ENCODE measurements at regions not wholly inside any gene's neighbourhood (a gene's known extent, or its start where the extent isn't known, plus 50 kb on each side); places are given as distances from the start of the nearest gene placed in this dataset.

- TF ChIP-seq TAF1 (IDR thresholded peaks at IDR 0.05; ENCODE audit: borderline replicate concordance, low read depth, low read length), result no peak
- TF ChIP-seq POLR2AphosphoS5 (IDR thresholded peaks at IDR 0.05; ENCODE audit: low read depth, low read length), result no peak
- no peak for TF ChIP-seq POLR2A (IDR thresholded peaks at IDR 0.05; ENCODE audit: low read depth, low read length)
- DNase-seq (ENCODE audit: insufficient read length) (no peak), FAIRE-seq (no peak)
Observed at GRCh38 chr10:44233561-44234482, 151.1 kb downstream of the CXCL12 start.

- FAIRE-seq, result no peak
Observed at GRCh38 chr10:44217274-44217820, 167.6 kb downstream of the CXCL12 start.

GRCh38 chr10:44216073-44216472 is 168.8 kb downstream of the CXCL12 start:
- TF ChIP-seq POLR2A (IDR thresholded peaks at IDR 0.05; ENCODE audit: low read depth, low read length), result no peak
- no peak for TF ChIP-seq POLR2AphosphoS5 (IDR thresholded peaks at IDR 0.05; ENCODE audit: low read depth, low read length)
- TF ChIP-seq TAF1 (IDR thresholded peaks at IDR 0.05; ENCODE audit: borderline replicate concordance, low read depth, low read length), result no peak
- no peak for DNase-seq (ENCODE audit: insufficient read length)
- FAIRE-seq, result no peak

More at GRCh38 chr10:44217274-44217820, 167.6 kb downstream of the CXCL12 start:
- DNase-seq (ENCODE audit: insufficient read length), result no peak
- no peak for TF ChIP-seq POLR2A (IDR thresholded peaks at IDR 0.05; ENCODE audit: low read depth, low read length)
- TF ChIP-seq POLR2AphosphoS5 (IDR thresholded peaks at IDR 0.05; ENCODE audit: low read depth, low read length), result no peak
- TF ChIP-seq TAF1 (IDR thresholded peaks at IDR 0.05; ENCODE audit: borderline replicate concordance, low read depth, low read length), result no peak

- DNase-seq (ENCODE audit: insufficient read length), result no peak
- TF ChIP-seq TAF1 (IDR thresholded peaks at IDR 0.05; ENCODE audit: borderline replicate concordance, low read depth, low read length) (no peak), POLR2AphosphoS5 (IDR thresholded peaks at IDR 0.05; ENCODE audit: low read depth, low read length) (no peak), POLR2A (IDR thresholded peaks at IDR 0.05; ENCODE audit: low read depth, low read length) (no peak)
- FAIRE-seq, result no peak
Observed at GRCh38 chr10:44209811-44210210, 175.1 kb downstream of the CXCL12 start.

- DNase-seq (ENCODE audit: insufficient read length), result no peak
- no peak for FAIRE-seq
- TF ChIP-seq POLR2A (IDR thresholded peaks at IDR 0.05; ENCODE audit: low read depth, low read length), result no peak
Observed at GRCh38 chr10:44207160-44207559, 177.7 kb downstream of the CXCL12 start.

- TF ChIP-seq TAF1 (IDR thresholded peaks at IDR 0.05; ENCODE audit: borderline replicate concordance, low read depth, low read length), result no peak
- no peak for TF ChIP-seq POLR2AphosphoS5 (IDR thresholded peaks at IDR 0.05; ENCODE audit: low read depth, low read length)
- TF ChIP-seq POLR2A (IDR thresholded peaks at IDR 0.05; ENCODE audit: low read depth, low read length), result no peak
- DNase-seq (ENCODE audit: insufficient read length) (no peak), FAIRE-seq (no peak)
Observed at GRCh38 chr10:44206127-44206818, 178.6 kb downstream of the CXCL12 start.

- DNase-seq (ENCODE audit: insufficient read length) (no peak), FAIRE-seq (no peak)
- no peak for TF ChIP-seq POLR2AphosphoS5 (IDR thresholded peaks at IDR 0.05; ENCODE audit: low read depth, low read length)
- no peak for TF ChIP-seq POLR2A (IDR thresholded peaks at IDR 0.05; ENCODE audit: low read depth, low read length)
- TF ChIP-seq TAF1 (IDR thresholded peaks at IDR 0.05; ENCODE audit: borderline replicate concordance, low read depth, low read length), result no peak
Observed at GRCh38 chr10:44205067-44205466, 179.8 kb downstream of the CXCL12 start.

GRCh38 chr10:44203535-44203934 is 181.4 kb downstream of the CXCL12 start:
- no peak for TF ChIP-seq TAF1 (IDR thresholded peaks at IDR 0.05; ENCODE audit: borderline replicate concordance, low read depth, low read length)
- no peak for TF ChIP-seq POLR2A (IDR thresholded peaks at IDR 0.05; ENCODE audit: low read depth, low read length)
- no peak for DNase-seq (ENCODE audit: insufficient read length)
- FAIRE-seq, result no peak

- DNase-seq (ENCODE audit: insufficient read length) (no peak), FAIRE-seq (no peak)
- TF ChIP-seq TAF1 (IDR thresholded peaks at IDR 0.05; ENCODE audit: borderline replicate concordance, low read depth, low read length), result no peak
Observed at GRCh38 chr10:44202952-44203351, 181.9 kb downstream of the CXCL12 start.

GRCh38 chr10:44201656-44202055 is 183.2 kb downstream of the CXCL12 start:
- DNase-seq (ENCODE audit: insufficient read length), result no peak
- TF ChIP-seq TAF1 (IDR thresholded peaks at IDR 0.05; ENCODE audit: borderline replicate concordance, low read depth, low read length), result no peak
- TF ChIP-seq POLR2AphosphoS5 (IDR thresholded peaks at IDR 0.05; ENCODE audit: low read depth, low read length), result no peak
- TF ChIP-seq POLR2A (IDR thresholded peaks at IDR 0.05; ENCODE audit: low read depth, low read length), result no peak
- no peak for FAIRE-seq

- TF ChIP-seq POLR2AphosphoS5 (IDR thresholded peaks at IDR 0.05; ENCODE audit: low read depth, low read length) (no peak), POLR2A (IDR thresholded peaks at IDR 0.05; ENCODE audit: low read depth, low read length) (no peak), TAF1 (IDR thresholded peaks at IDR 0.05; ENCODE audit: borderline replicate concordance, low read depth, low read length) (no peak)
- no peak for FAIRE-seq
- no peak for DNase-seq (ENCODE audit: insufficient read length)
Observed at GRCh38 chr10:44201011-44201410, 183.9 kb downstream of the CXCL12 start.

Data from GM12892 (cell line).